ENCODE measurements at regions not wholly inside any gene's neighbourhood (a gene's known extent, or its start where the extent isn't known, plus 50 kb on each side); places are given as distances from the start of the nearest gene placed in this dataset.

GRCh38 chr3:104554425-104554824 lies 812.3 kb upstream of the ALCAM start:
- TF ChIP-seq CTCF (IDR thresholded peaks at IDR 0.05), result no peak
- TF ChIP-seq RCOR1 (IDR thresholded peaks at IDR 0.05; ENCODE audit: low read depth, low read length), result no peak
- TF ChIP-seq, protein P1, sequence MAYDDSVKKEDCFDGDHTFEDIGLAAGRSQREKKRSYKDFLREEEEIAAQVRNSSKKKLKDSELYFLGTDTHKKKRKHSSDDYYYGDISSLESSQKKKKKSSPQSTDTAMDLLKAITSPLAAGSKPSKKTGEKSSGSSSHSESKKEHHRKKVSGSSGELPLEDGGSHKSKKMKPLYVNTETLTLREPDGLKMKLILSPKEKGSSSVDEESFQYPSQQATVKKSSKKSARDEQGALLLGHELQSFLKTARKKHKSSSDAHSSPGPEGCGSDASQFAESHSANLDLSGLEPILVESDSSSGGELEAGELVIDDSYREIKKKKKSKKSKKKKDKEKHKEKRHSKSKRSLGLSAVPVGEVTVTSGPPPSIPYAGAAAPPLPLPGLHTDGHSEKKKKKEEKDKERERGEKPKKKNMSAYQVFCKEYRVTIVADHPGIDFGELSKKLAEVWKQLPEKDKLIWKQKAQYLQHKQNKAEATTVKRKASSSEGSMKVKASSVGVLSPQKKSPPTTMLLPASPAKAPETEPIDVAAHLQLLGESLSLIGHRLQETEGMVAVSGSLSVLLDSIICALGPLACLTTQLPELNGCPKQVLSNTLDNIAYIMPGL (CRISPR knock-in tag; IDR thresholded peaks at IDR 0.05; ENCODE audit: borderline replicate concordance), result no peak
- no peak for TF ChIP-seq EP300 (IDR thresholded peaks at IDR 0.05)
- no peak for TF ChIP-seq BHLHE40 (IDR thresholded peaks at IDR 0.05; ENCODE audit: low read depth, low read length)
- no peak for TF ChIP-seq KDM1A (IDR thresholded peaks at IDR 0.05; ENCODE audit: low read depth)
- TF ChIP-seq REST (IDR thresholded peaks at IDR 0.05), result no peak
- TF ChIP-seq POLR2A (IDR thresholded peaks at IDR 0.05; ENCODE audit: low read length), result no peak
- TF ChIP-seq MAX (IDR thresholded peaks at IDR 0.05), result no peak
- TF ChIP-seq CEBPB (IDR thresholded peaks at IDR 0.05), result no peak
- no peak for TF ChIP-seq JUN (IDR thresholded peaks at IDR 0.05)
- no peak for TF ChIP-seq MYC (IDR thresholded peaks at IDR 0.05; ENCODE audit: borderline replicate concordance, low read length)
- no peak for TF ChIP-seq GATA3 (IDR thresholded peaks at IDR 0.05; ENCODE audit: borderline replicate concordance)
- TF ChIP-seq, protein P2, sequence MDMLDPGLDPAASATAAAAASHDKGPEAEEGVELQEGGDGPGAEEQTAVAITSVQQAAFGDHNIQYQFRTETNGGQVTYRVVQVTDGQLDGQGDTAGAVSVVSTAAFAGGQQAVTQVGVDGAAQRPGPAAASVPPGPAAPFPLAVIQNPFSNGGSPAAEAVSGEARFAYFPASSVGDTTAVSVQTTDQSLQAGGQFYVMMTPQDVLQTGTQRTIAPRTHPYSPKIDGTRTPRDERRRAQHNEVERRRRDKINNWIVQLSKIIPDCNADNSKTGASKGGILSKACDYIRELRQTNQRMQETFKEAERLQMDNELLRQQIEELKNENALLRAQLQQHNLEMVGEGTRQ (IDR thresholded peaks at IDR 0.05), result no peak

Measured in A549 (cell line).